H1 (cell line): ENCODE measurements at regions not wholly inside any gene's neighbourhood (a gene's known extent, or its start where the extent isn't known, plus 50 kb on each side); places are given as distances from the start of the nearest gene placed in this dataset.

Experiments
- CTCF ChIA-PET: fragments of 300-600 bp; sonication (Branson Sonifier 250); formaldehyde crosslinking; loops from one replicate; lab custom pipeline; 2021; ENCODE audit not compliant: partially characterized antibody; lab: Charles Lee
- POLR2A ChIA-PET: fragments of 300-600 bp; sonication (Branson Sonifier 250); formaldehyde crosslinking; loops from one replicate; lab custom pipeline; 2021; ENCODE audit warnings: inconsistent platforms; ENCODE audit not compliant: partially characterized antibody; lab: Charles Lee
- DNase-seq, 2 experiments: peaks; one replicate each; pipeline versions ENCODE4 v3.0.0 to v3.0.0-alpha.2; 2010 to 2022; ENCODE audit warnings: low spot score in 2 of 2, low read depth in 1 of 2, mixed read lengths in 1 of 2
- FAIRE-seq: peaks from 2 replicates; lab custom pipeline; 2011; peaks lifted over from hg19 to GRCh38; lab: Jason Lieb, UNC
- H2AFZ ChIP-seq: 2 replicates; pipeline ENCODE4 v1.8.1; 2012; ENCODE audit warnings: low read length, inconsistent platforms
- H2AK5ac ChIP-seq: 2 replicates; pipeline ENCODE4 v1.6.1; 2013; ENCODE audit warnings: low read depth, low read length
- H2BK120ac ChIP-seq: replicated peaks from 2 replicates; pipeline ENCODE3; 2013; ENCODE audit warnings: low read depth, low read length, inconsistent platforms
- H2BK12ac ChIP-seq: 2 replicates; pipeline ENCODE4 v1.6.1; 2013; ENCODE audit warnings: low read depth, low read length
- H2BK15ac ChIP-seq: 2 replicates; pipeline ENCODE4 v1.6.1; 2013; ENCODE audit warnings: low read length
- H2BK20ac ChIP-seq: 2 replicates; pipeline ENCODE4 v1.6.1; 2013; ENCODE audit warnings: low read length
- H2BK5ac ChIP-seq: 2 replicates; pipeline ENCODE4 v1.6.1; 2013; ENCODE audit warnings: low read depth, low read length
- H3K14ac ChIP-seq: 2 replicates; pipeline ENCODE4 v1.6.1; 2013; ENCODE audit warnings: inconsistent platforms; ENCODE audit not compliant: insufficient read length
- H3K18ac ChIP-seq: 2 replicates; pipeline ENCODE4 v1.6.1; 2013; ENCODE audit warnings: low read length; ENCODE audit errors: extremely low read depth
- H3K23ac ChIP-seq: 2 replicates; pipeline ENCODE4 v1.6.1; 2013; ENCODE audit warnings: inconsistent platforms; ENCODE audit not compliant: insufficient read length
- H3K23me2 ChIP-seq: 2 replicates; pipeline ENCODE4 v1.6.1; 2013; ENCODE audit warnings: low read depth, low read length
- H3K27ac ChIP-seq: 2 replicates; pipeline ENCODE4 v1.6.1; 2011; ENCODE audit warnings: low read depth, low read length, inconsistent platforms
- H3K27me3 ChIP-seq, 4 experiments: replicated peaks in 1 of 4; 1 replicate in 1 of 4; 2 replicates in 3 of 4; pipeline versions ENCODE4 v1.6.1 to v1.8.1; 2011 to 2013; ENCODE audit warnings: low read length in 3 of 4, mild to moderate bottlenecking in 3 of 4, inconsistent platforms in 2 of 4, mixed read lengths in 2 of 4, moderate library complexity in 1 of 4; ENCODE audit not compliant: control insufficient read depth in 3 of 4, insufficient read depth in 3 of 4; ENCODE audit errors: extremely low read depth in 1 of 4
- H3K36me3 ChIP-seq, 4 experiments: 2 replicates each; pipeline versions ENCODE4 v1.6.1 to v1.8.1; 2011 to 2013; ENCODE audit warnings: mild to moderate bottlenecking in 4 of 4, low read length in 3 of 4, moderate library complexity in 2 of 4, control low read depth in 1 of 4, inconsistent platforms in 1 of 4; ENCODE audit not compliant: insufficient read depth in 4 of 4, control insufficient read depth in 2 of 4
- H3K4ac ChIP-seq: replicated peaks from 2 replicates; pipeline ENCODE3; 2013; ENCODE audit warnings: low read length, low read depth, mixed read lengths, inconsistent platforms; ENCODE audit not compliant: insufficient read length
- H3K4me1 ChIP-seq, 4 experiments: replicated peaks in 1 of 4; 1 replicate in 1 of 4; 2 replicates in 3 of 4; pipeline versions ENCODE4 v1.6.1 to v1.8.1; 2011 to 2013; ENCODE audit warnings: low read length in 3 of 4, inconsistent platforms in 2 of 4, mixed read lengths in 1 of 4; ENCODE audit not compliant: insufficient read depth in 4 of 4, control insufficient read depth in 3 of 4
- H3K4me2 ChIP-seq, 2 experiments: 2 replicates each; pipeline versions ENCODE4 v1.6.1 to v1.8.1; 2011 to 2013; ENCODE audit warnings: low read depth in 2 of 2, low read length in 2 of 2, control low read depth in 1 of 2, inconsistent platforms in 1 of 2, mild to moderate bottlenecking in 1 of 2; ENCODE audit not compliant: insufficient read depth in 1 of 2
- H3K4me3 ChIP-seq, 4 experiments: fragments of 200-600, 300-600 bp in 1 of 4; sonication (generic), shearing (Covaris generic), sonication (Bioruptor Twin) in 1 of 4; 2 replicates each; pipeline versions ENCODE4 v1.5.1 to v1.8.1; 2011 to 2016; ENCODE audit warnings: low read length in 4 of 4, low read depth in 3 of 4, control low read depth in 2 of 4, inconsistent platforms in 2 of 4, mild to moderate bottlenecking in 2 of 4, mixed read lengths in 1 of 4, moderate library complexity in 1 of 4; ENCODE audit not compliant: insufficient read depth in 2 of 4; ENCODE audit errors: extremely low read depth in 1 of 4
- H3K56ac ChIP-seq: replicated peaks from 2 replicates; pipeline ENCODE3; 2013; ENCODE audit warnings: low read depth, mild to moderate bottlenecking, mixed read lengths, low read length, inconsistent platforms; ENCODE audit not compliant: insufficient read length
- H3K79me1 ChIP-seq: 2 replicates; pipeline ENCODE4 v1.6.1; 2013; ENCODE audit warnings: low read depth, low read length, control low read depth
- H3K79me2 ChIP-seq, 2 experiments: 2 replicates each; pipeline versions ENCODE4 v1.6.1 to v1.8.1; 2012 to 2013; ENCODE audit warnings: low read length in 2 of 2, mild to moderate bottlenecking in 2 of 2, inconsistent platforms in 1 of 2; ENCODE audit not compliant: insufficient read depth in 2 of 2, control insufficient read depth in 1 of 2
- H3K9ac ChIP-seq, 4 experiments: replicated peaks in 1 of 4; 1 replicate in 1 of 4; 2 replicates in 3 of 4; pipeline versions ENCODE4 v1.6.1 to v1.8.1; 2011 to 2013; ENCODE audit warnings: low read depth in 3 of 4, low read length in 3 of 4, control low read depth in 2 of 4, mild to moderate bottlenecking in 2 of 4, moderate library complexity in 2 of 4, inconsistent platforms in 1 of 4; ENCODE audit errors: extremely low read depth in 1 of 4
- H3K9me3 ChIP-seq, 2 experiments: 2 replicates each; pipeline versions ENCODE4 v1.6.1 to v1.8.1; 2012 to 2013; ENCODE audit warnings: mild to moderate bottlenecking in 2 of 2, moderate library complexity in 2 of 2, control low read depth in 1 of 2, inconsistent platforms in 1 of 2, low read depth in 1 of 2, low read length in 1 of 2, mixed read lengths in 1 of 2; ENCODE audit not compliant: insufficient read depth in 2 of 2
- H4K20me1 ChIP-seq, 2 experiments: replicated peaks in 1 of 2; 2 replicates each; pipeline versions ENCODE3 to v1.8.1; 2011 to 2013; ENCODE audit warnings: inconsistent platforms in 2 of 2, low read length in 2 of 2, mild to moderate bottlenecking in 1 of 2; ENCODE audit not compliant: insufficient read depth in 2 of 2, control insufficient read depth in 1 of 2
- H4K5ac ChIP-seq: 2 replicates; pipeline ENCODE4 v1.6.1; 2013; ENCODE audit warnings: low read length, low read depth, mixed read lengths, inconsistent platforms; ENCODE audit not compliant: insufficient read length
- H4K8ac ChIP-seq: 2 replicates; pipeline ENCODE4 v1.8.0; 2013; ENCODE audit warnings: mild to moderate bottlenecking, moderate library complexity, low read length, inconsistent platforms; ENCODE audit not compliant: insufficient read depth; ENCODE audit errors: extremely low read depth
- H4K91ac ChIP-seq: replicated peaks from 2 replicates; pipeline ENCODE3; 2013; ENCODE audit warnings: low read length, mixed read lengths, inconsistent platforms; ENCODE audit not compliant: insufficient read length
- ATF2 ChIP-seq: IDR thresholded peaks from 2 replicates; pipeline ENCODE4 v1.6.1; 2012; ENCODE audit warnings: low read length, inconsistent platforms
- BCL11A ChIP-seq, 2 experiments: IDR thresholded peaks; one replicate each; pipeline ENCODE4 v1.6.1; 2011; ENCODE audit warnings: low read depth in 2 of 2, low read length in 2 of 2, mild to moderate bottlenecking in 2 of 2
- CBX5 ChIP-seq: fragments of 300-800, 300-1000 bp; sonication (generic); IDR thresholded peaks from 2 replicates; pipeline ENCODE4 v1.7.1; 2016; ENCODE audit warnings: antibody characterized with exemption, low read length, low read depth
- CHD2 ChIP-seq: IDR thresholded peaks from 2 replicates; pipeline ENCODE4 v1.6.1; 2012; ENCODE audit warnings: low read length, improper control_type of control experiment
- CREB1 ChIP-seq: IDR thresholded peaks from 2 replicates; pipeline ENCODE4 v1.6.1; 2012; ENCODE audit warnings: inconsistent platforms
- EGR1 ChIP-seq: IDR thresholded peaks from 2 replicates; pipeline ENCODE4 v1.6.1; 2011; ENCODE audit warnings: low read depth, low read length, borderline replicate concordance
- FOSL1 ChIP-seq: IDR thresholded peaks from 2 replicates; pipeline ENCODE4 v1.6.1; 2011; ENCODE audit warnings: mild to moderate bottlenecking, low read depth, low read length, moderate library complexity; ENCODE audit not compliant: insufficient read depth
- PHF8 ChIP-seq: fragments of 200-600 bp; sonication (generic); conservative IDR thresholded peaks from 2 replicates; pipeline ENCODE4 v1.7.1; 2012; ENCODE audit warnings: low read depth, mild to moderate bottlenecking, inconsistent platforms, low read length, moderate library complexity
- RBBP5 ChIP-seq: IDR thresholded peaks from 2 replicates; pipeline ENCODE4 v1.7.1; 2012; ENCODE audit warnings: low read depth, mild to moderate bottlenecking, inconsistent platforms, low read length, moderate library complexity, borderline replicate concordance
- SAP30 ChIP-seq: fragments of 300-600 bp; sonication (generic); IDR thresholded peaks from 2 replicates; pipeline ENCODE4 v1.7.1; 2012; ENCODE audit warnings: low read length, moderate library complexity, mild to moderate bottlenecking, inconsistent platforms; ENCODE audit not compliant: insufficient read depth, insufficient replicate concordance
- SRF ChIP-seq: IDR thresholded peaks from 2 replicates; pipeline ENCODE4 v1.6.1; 2011; ENCODE audit warnings: mild to moderate bottlenecking, low read depth, low read length, moderate library complexity
- ZNF274 ChIP-seq: IDR thresholded peaks from 2 replicates; pipeline ENCODE4 v1.7.0; 2012; ENCODE audit warnings: low read length, borderline replicate concordance; ENCODE audit errors: extremely low read depth
- WGBS, 2 experiments: shearing (Covaris generic) in 1 of 2; methylation state at CpG; one replicate each; pipeline versions ENCODE4 v1.1.6 to v1.1.7; 2013 to 2015; ENCODE audit warnings: low lambda C conversion rate in 2 of 2, mixed read lengths in 2 of 2, inconsistent platforms in 1 of 2, low coverage in 1 of 2, missing lambda C conversion rate in 1 of 2; ENCODE audit not compliant: insufficient replicate concordance in 2 of 2, insufficient coverage in 1 of 2, insufficient read length in 1 of 2; ENCODE audit errors: extremely low coverage in 1 of 2, missing lambda C conversion rate in 1 of 2; 5-methylcytosine and 5-hydroxymethylcytosine counted together
- TF ChIP-seq, protein P1 (sequence below): IDR thresholded peaks from 2 replicates; pipeline ENCODE4 v1.6.1; 2012; ENCODE audit warnings: inconsistent platforms

GRCh38 chr1:67979532-67979931 lies 70.9 kb downstream of the DIRAS3 start:
- H3K4me3 ChIP-seq: no peak overlapping the region
- H4K5ac ChIP-seq: no peak overlapping the region
- H3K14ac ChIP-seq: no peak overlapping the region
- no peak overlapping the region for H4K91ac ChIP-seq
- no peak overlapping the region for H3K56ac ChIP-seq
- H3K9ac ChIP-seq: no peak overlapping the region
- no peak overlapping the region for H4K8ac ChIP-seq
- no peaks in the 10 kb centered on the region for H3K4me1 ChIP-seq
- H2BK5ac ChIP-seq: no peak overlapping the region
- no peak overlapping the region for H3K23ac ChIP-seq
- H3K23me2 ChIP-seq: no peaks in the 10 kb centered on the region
- no peak overlapping the region for H2BK12ac ChIP-seq
- no peak overlapping the region for H2BK15ac ChIP-seq
- no peaks in the 10 kb centered on the region for H4K20me1 ChIP-seq
- FAIRE-seq (no peak), DNase-seq (no peak)
- no peak overlapping the region for H2AFZ ChIP-seq
- ChIA-PET POLR2A (no interaction called here), CTCF (interaction anchor here (0.7 to 1.1 kb wide), 2 partner anchors 104 to 135 kb away, joined by 3 read pairs; no protein-coding TSS in a partner anchor)
- 87% methylated on average over 2 of the region's 2 CpGs; no CpG with 5 or more reads in 1 of the 2 experiments for WGBS, 2 experiments
- H3K9me3 ChIP-seq: no peaks in the 10 kb centered on the region
- H3K4ac ChIP-seq: no peak overlapping the region
- no peak overlapping the region for H3K18ac ChIP-seq
- H2BK20ac ChIP-seq: no peak overlapping the region
- H2BK120ac ChIP-seq: no peak overlapping the region
- no peak overlapping the region for H3K27ac ChIP-seq
- no peak overlapping the region for H2AK5ac ChIP-seq
- H3K27me3 ChIP-seq: no peaks in the 10 kb centered on the region
- H3K79me1 ChIP-seq: no peaks in the 10 kb centered on the region
- H3K36me3 ChIP-seq: no peaks in the 10 kb centered on the region
- H3K4me2 ChIP-seq: no peak overlapping the region
- no peaks in the 10 kb centered on the region for H3K79me2 ChIP-seq
- TF ChIP-seq PHF8 (no peak), SAP30 (no peak), ATF2 (no peak), BCL11A (IDR thresholded peaks at IDR 0.05; ENCODE audit: low read depth in 2 of 2, low read length in 2 of 2) (no peak), ZNF274 (no peak), EGR1 (no peak), CREB1 (no peak), FOSL1 (no peak), SRF (no peak), CHD2 (no peak), CBX5 (no peak), RBBP5 (no peak)
- TF ChIP-seq, protein P1, sequence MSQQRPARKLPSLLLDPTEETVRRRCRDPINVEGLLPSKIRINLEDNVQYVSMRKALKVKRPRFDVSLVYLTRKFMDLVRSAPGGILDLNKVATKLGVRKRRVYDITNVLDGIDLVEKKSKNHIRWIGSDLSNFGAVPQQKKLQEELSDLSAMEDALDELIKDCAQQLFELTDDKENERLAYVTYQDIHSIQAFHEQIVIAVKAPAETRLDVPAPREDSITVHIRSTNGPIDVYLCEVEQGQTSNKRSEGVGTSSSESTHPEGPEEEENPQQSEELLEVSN: no peak
